Body of pancreas (tissue), 4 donors: ENCODE measurements at regions not wholly inside any gene's neighbourhood (a gene's known extent, or its start where the extent isn't known, plus 50 kb on each side); places are given as distances from the start of the nearest gene placed in this dataset.
A peak's percentile ranks its signal among the peaks of the same experiment; 100 is the strongest.
"Not testable (repeated sequence)": the region's sequence is repeated elsewhere in the genome, so short reads cannot be mapped to it uniquely, and the experiment has no call there.

Source experiments
- ATAC-seq: fragments of 150-250 bp; one replicate; pipeline ENCODE4 v1.9.1; 2016
- DNase-seq, 4 donors: peaks; one replicate each; pipeline ENCODE4 v3.0.0-alpha.2; 2019
- H3K27ac ChIP-seq, 4 donors: fragments of 200-600 bp; sonication (generic); 1 replicate in 3 of 4; 2 replicates in 1 of 4; pipeline versions ENCODE4 v1.5.1 to v1.6.1; 2016 to 2019; ENCODE audit warnings: mild to moderate bottlenecking in 1 of 4, mixed read lengths in 1 of 4, moderate library complexity in 1 of 4
- H3K27me3 ChIP-seq, 2 donors: fragments of 200-600 bp; sonication (generic); one replicate each; pipeline ENCODE4 v1.6.0; 2016; ENCODE audit warnings: mild to moderate bottlenecking in 1 of 2
- H3K36me3 ChIP-seq, 2 donors: fragments of 200-600 bp; sonication (generic); replicated peaks in 1 of 2; 2 replicates each; pipeline ENCODE4 v1.5.1; 2016; ENCODE audit warnings: low read depth in 2 of 2; ENCODE audit not compliant: insufficient read depth in 1 of 2
- H3K4me1 ChIP-seq: fragments of 200-600 bp; sonication (generic); one replicate; pipeline ENCODE4 v1.6.0; 2016
- H3K4me3 ChIP-seq, 2 donors: fragments of 200-600 bp; sonication (generic); 1 replicate in 1 of 2; 2 replicates in 1 of 2; pipeline ENCODE4 v1.5.1; 2016 to 2019
- H3K9me3 ChIP-seq, 3 donors: fragments of 200-600 bp; sonication (generic); 1 replicate in 2 of 3; 2 replicates in 1 of 3; pipeline ENCODE4 v1.5.1; 2016
- CTCF ChIP-seq, 7 experiments: fragments of 450-650 bp in 4 of 7; fragments of 200-600 bp in 3 of 7; sonication (generic) in 3 of 7; IDR thresholded peaks; one replicate each; pipeline ENCODE4 v1.5.1; 2016 to 2019; ENCODE audit warnings: antibody characterized with exemption in 7 of 7
- POLR2A ChIP-seq, 3 donors: fragments of 450-650 bp; IDR thresholded peaks; one replicate each; pipeline ENCODE4 v1.6.1; 2016; ENCODE audit warnings: antibody characterized with exemption in 3 of 3, mild to moderate bottlenecking in 2 of 3
- WGBS, 2 donors: methylation state at CpG; one replicate each; pipeline ENCODE4 v1.1.5; 2017; 5-methylcytosine and 5-hydroxymethylcytosine counted together
- intact Hi-C: fragments of 100-400 bp; cut with DNase I; formaldehyde crosslinking; loops from one replicate; pipeline ENCODE4 v1.15.1; 2023

- no peak for ATAC-seq
- TF ChIP-seq CTCF (IDR thresholded peaks at IDR 0.05), result no peak
- no peak for TF ChIP-seq POLR2A (IDR thresholded peaks at IDR 0.05)
- WGBS, 2 donors, result 94 to 100% methylated on average over 1 of the region's 1 CpG
- intact Hi-C loops, result no loop called here
- no peaks in the 10 kb centered on the region for H3K27me3 ChIP-seq
- H3K4me3 ChIP-seq, result no peak overlapping the region
- no peaks in the 10 kb centered on the region for H3K4me1 ChIP-seq
- no peaks in the 10 kb centered on the region for H3K9me3 ChIP-seq
- no peak for DNase-seq
- no peaks in the 10 kb centered on the region for H3K36me3 ChIP-seq
- no peak overlapping the region for H3K27ac ChIP-seq
Measured at GRCh38 chr4:37749398-37749988, 63.3 kb upstream of the RELL1 start.

GRCh38 chr4:37748485-37748884 lies 62.3 kb upstream of the RELL1 start:
- no peaks in the 10 kb centered on the region for H3K27me3 ChIP-seq
- H3K4me1 ChIP-seq, result no peaks in the 10 kb centered on the region
- no peak overlapping the region for H3K27ac ChIP-seq
- no peak overlapping the region for H3K4me3 ChIP-seq
- H3K36me3 ChIP-seq, result no peaks in the 10 kb centered on the region
- ATAC-seq (no peak), DNase-seq (no peak)
- no peaks in the 10 kb centered on the region for H3K9me3 ChIP-seq
- WGBS, 2 donors, result 47 to 82% methylated on average over 2 of the region's 2 CpGs
- TF ChIP-seq CTCF (IDR thresholded peaks at IDR 0.05) (no peak), POLR2A (IDR thresholded peaks at IDR 0.05) (no peak)
- intact Hi-C loops, result no loop called here

- H3K27ac ChIP-seq, result no peak overlapping the region
- H3K4me3 ChIP-seq, result no peak overlapping the region
- TF ChIP-seq POLR2A (IDR thresholded peaks at IDR 0.05) (no peak), CTCF (IDR thresholded peaks at IDR 0.05) (no peak)
- no peaks in the 10 kb centered on the region for H3K27me3 ChIP-seq
- no peaks in the 10 kb centered on the region for H3K36me3 ChIP-seq
- ATAC-seq, result no peak
- H3K9me3 ChIP-seq, result no peaks in the 10 kb centered on the region
- intact Hi-C loops, result no loop called here
- H3K4me1 ChIP-seq, result no peaks in the 10 kb centered on the region
- DNase-seq, result no peak
- WGBS, 2 donors, result 70 to 82% methylated on average over 6 of the region's 6 CpGs
Measured at GRCh38 chr4:37747772-37748330, 61.7 kb upstream of the RELL1 start.

- H3K36me3 ChIP-seq, DNase-seq, H3K4me1 ChIP-seq, H3K4me3 ChIP-seq, intact Hi-C loops, H3K9me3 ChIP-seq, ATAC-seq, H3K27me3 ChIP-seq, H3K27ac ChIP-seq: not testable (repeated sequence)
- 71 to 97% methylated on average over 5 of the region's 5 CpGs for WGBS, 2 donors
Measured at GRCh38 chr4:37746852-37747251, 60.7 kb upstream of the RELL1 start.

- intact Hi-C loops, result no loop called here
- Histone ChIP-seq H3K4me3 (no peak overlapping the region), H3K4me1 (no peaks in the 10 kb centered on the region), H3K27ac (no peak overlapping the region), H3K27me3 (no peaks in the 10 kb centered on the region), H3K9me3 (no peaks in the 10 kb centered on the region), H3K36me3 (no peaks in the 10 kb centered on the region)
- DNase-seq (no peak), ATAC-seq (no peak)
- TF ChIP-seq POLR2A (IDR thresholded peaks at IDR 0.05), result no peak
Measured at GRCh38 chr4:37745946-37746345, 59.8 kb upstream of the RELL1 start.

- 95% methylated on average over 1 of the region's 1 CpG for WGBS, 2 donors
- ATAC-seq, result no peak
- no peak overlapping the region for H3K27ac ChIP-seq
- no peaks in the 10 kb centered on the region for H3K36me3 ChIP-seq
- H3K4me3 ChIP-seq, result no peak overlapping the region
- no peaks in the 10 kb centered on the region for H3K4me1 ChIP-seq
- no peak for TF ChIP-seq POLR2A (IDR thresholded peaks at IDR 0.05)
- TF ChIP-seq CTCF (IDR thresholded peaks at IDR 0.05), result peak in 1 of 7 experiments; percentile 11
- H3K9me3 ChIP-seq, result no peaks in the 10 kb centered on the region
- intact Hi-C loops, result no loop called here
- H3K27me3 ChIP-seq, result no peaks in the 10 kb centered on the region
- DNase-seq, result no peak
Measured at GRCh38 chr4:37742149-37742548, 56.0 kb upstream of the RELL1 start.
